Kidney capillary endothelial cell (primary cell): ENCODE measurements at regions not wholly inside any gene's neighbourhood (a gene's known extent, or its start where the extent isn't known, plus 50 kb on each side); places are given as distances from the start of the nearest gene placed in this dataset.
"Not testable (repeated sequence)": the region's sequence is repeated elsewhere in the genome, so short reads cannot be mapped to it uniquely, and the experiment has no call there.

ENCODE experiments used
- DNase-seq: peaks from one replicate; pipeline ENCODE4 v3.0.0-alpha.2; 2018; ENCODE audit warnings: low spot score

- no peak for DNase-seq
These were observed 209.0 kb upstream of the GPC6 start for GRCh38 chr13:93017493-93018112.

DNA sequence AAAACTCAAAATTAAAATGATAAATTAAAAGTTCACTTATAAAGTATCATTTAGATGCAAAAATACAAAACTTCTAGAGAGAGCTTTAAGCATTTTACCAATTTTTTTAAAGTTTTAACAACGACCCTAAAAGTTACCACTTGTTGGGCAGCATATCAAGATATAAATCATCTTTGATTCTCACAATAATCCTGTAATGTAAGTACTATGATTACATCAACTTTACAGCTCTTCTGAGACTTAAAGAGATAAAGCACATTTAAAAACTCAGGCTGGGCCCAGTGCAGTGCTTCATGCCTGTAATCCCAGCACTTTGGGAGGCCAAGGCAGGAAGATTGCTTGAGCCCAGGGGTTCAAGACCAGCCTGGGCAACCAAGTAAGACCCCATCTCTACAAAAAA, 202.7 kb upstream of the GPC6 start:
- DNase-seq: no peak

DNA sequence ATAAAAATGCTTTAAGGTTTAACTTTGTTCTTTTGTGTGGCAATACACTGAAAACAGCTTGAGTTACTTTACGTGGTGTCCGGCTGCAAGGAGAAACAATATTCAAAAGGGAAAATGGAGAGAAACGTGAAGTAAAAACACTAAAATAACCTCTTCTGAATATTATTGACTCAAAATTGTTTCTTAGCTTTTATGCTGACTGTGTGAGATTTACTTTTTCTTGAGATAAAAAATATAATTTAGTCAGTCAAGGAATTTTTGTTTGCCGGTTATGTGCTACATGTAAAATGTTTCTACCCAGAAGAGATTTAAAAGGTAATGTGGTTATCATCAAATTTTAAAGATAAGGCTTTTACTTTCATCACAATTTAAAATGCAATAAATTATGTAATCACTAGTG, 200.6 kb upstream of the GPC6 start:
- DNase-seq: no peak

DNA sequence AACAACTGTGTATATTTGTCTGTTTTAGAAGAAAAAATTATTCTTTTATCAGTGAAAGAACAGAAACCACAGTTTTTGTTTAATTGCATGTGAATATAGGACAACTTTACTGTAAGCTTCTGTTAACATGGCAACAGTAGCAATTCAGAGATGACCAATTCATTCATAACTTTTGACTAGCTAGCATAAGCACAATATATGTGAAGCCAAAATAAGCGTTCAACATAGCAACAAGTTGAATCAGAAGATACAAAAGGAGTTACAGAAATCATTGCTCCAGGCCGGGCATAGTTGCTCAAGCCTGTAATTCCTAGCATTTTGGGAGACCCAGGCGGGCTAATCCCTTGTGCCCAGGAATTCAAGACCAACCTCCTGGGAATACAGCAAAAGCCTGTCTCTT, 197.1 kb upstream of the GPC6 start:
- DNase-seq: no peak

DNA sequence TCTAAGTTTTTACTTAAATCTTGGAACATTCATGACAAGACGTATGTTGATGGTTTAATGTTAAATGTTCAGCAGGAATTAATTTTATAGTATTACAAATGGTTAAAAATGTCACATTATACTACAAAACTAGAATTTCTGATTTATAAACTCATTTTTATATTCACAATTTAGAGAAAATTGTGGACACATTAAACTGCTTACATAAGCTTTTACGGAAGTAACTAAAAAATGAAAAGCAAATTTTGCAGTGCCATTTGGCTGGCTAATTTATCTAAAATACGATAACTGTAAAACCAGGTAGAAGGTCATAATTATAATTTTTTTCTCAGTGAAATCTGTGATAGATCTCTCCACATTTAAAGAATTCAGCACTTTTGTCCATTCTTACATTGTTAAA, 190.2 kb upstream of the GPC6 start:
- no peak for DNase-seq

GRCh38 chr13:93037780-93038179, 188.8 kb upstream of the GPC6 start:
- no peak for DNase-seq

DNA sequence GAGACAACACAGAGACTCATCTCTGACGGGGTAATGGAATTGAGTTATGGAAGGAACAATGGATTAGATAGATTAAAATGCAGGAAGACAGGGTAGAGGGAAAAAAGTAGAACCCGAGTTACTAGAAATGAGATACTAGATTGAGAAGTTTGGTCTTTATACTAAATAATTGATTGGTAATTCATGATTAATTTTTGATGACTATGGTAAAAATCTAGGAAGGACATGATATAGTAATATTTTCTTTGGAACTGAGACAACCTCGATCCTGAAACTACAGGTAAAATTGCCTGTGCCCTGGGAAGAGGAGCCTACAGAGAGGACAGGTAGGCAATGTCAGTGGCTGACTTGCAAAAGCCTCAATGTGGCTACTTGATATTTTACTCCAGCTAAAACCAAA, 188.4 kb upstream of the GPC6 start:
- DNase-seq: no peak

- DNase-seq: no peak
These were observed 187.5 kb upstream of the GPC6 start for GRCh38 chr13:93039131-93039530.

DNA sequence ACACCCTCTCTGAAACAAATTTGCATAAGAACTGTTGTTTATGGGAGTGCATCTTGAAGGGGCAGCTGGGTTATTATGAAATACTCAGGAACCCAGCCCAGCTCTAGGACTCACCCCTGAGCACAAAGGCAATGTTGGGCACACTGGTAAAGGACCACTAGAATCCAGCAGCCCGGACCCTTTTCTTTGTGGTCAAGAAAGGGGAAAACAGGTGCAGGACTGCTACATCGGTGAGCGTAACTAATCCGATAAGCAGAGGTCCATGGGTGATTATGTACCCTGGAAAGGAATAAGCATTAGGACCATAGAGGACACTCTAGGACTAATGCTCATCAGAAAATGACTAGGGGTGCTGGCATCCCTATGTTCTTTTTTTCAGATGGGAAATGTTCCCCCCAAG, 185.0 kb upstream of the GPC6 start:
- not testable (repeated sequence) for DNase-seq

- no peak for DNase-seq
These were observed 180.8 kb upstream of the GPC6 start for GRCh38 chr13:93045836-93046235.

DNA sequence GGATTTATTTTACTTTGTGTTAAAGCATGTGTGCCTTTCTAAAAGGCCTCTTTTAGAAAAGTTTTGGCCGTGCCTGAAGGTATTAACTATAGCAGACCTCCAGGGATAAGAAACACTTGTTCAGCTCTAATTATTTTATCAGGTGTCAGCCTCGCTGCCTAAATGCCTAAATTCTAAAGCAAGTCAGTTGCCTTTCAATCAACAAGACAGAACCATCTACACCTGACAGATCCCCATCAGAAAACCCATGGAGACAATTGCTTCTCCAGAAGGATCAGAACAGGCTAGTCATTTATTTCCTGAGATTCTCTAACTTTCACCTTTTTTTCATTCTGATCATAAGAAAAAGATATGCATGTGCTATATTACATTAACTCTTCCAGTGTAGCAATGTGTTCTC, 171.4 kb upstream of the GPC6 start:
- no peak for DNase-seq

DNA sequence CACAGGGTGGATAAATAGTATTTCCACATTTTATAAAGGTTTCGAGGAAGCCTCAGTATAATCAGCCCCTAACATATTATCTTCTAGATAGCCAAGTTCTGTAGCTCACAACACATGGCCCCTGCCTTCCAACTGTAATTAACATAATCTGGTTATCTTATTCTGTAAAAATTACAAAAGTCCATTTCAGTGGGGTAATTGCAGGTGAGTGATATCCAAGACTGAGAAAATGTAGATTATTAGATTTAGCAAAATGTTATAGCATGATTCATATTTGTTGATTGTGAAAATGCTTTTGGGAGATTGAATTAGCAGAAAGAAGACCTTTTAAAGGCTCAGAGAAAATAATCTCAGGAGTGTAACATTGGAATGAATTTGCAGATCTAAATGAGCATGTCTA, 168.3 kb upstream of the GPC6 start:
- no peak for DNase-seq

GRCh38 chr13:93060144-93060543, 166.5 kb upstream of the GPC6 start:
- DNase-seq: no peak

- no peak for DNase-seq
These were observed 160.4 kb upstream of the GPC6 start for GRCh38 chr13:93066187-93066586.

GRCh38 chr13:93079294-93079693, 147.3 kb upstream of the GPC6 start:
- DNase-seq: no peak

- no peak for DNase-seq
These were observed 146.4 kb upstream of the GPC6 start for GRCh38 chr13:93080166-93080565.

DNA sequence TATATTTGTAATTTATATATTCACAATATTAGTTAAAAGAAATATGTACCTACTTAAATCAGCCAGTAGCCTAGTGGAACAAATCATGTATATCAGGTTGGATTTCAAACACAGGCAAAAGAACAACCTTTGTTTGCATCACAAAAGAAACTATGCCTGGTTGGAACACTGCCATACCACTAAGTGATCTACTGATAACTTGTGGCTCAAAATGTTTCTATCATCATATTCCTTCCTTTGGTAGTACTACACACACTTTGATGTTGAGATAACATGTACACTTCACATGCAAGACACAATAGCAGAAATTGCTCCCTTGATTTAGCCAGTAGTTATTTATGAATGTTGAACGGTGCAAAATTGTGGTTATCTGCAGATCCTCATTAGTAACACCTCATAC, 146.0 kb upstream of the GPC6 start:
- DNase-seq: no peak

GRCh38 chr13:93086329-93086728, 140.3 kb upstream of the GPC6 start:
- no peak for DNase-seq

GRCh38 chr13:93098972-93099371, 127.6 kb upstream of the GPC6 start:
- no peak for DNase-seq

GRCh38 chr13:93101226-93101734, 125.3 kb upstream of the GPC6 start:
- DNase-seq: peak; percentile 84

DNA sequence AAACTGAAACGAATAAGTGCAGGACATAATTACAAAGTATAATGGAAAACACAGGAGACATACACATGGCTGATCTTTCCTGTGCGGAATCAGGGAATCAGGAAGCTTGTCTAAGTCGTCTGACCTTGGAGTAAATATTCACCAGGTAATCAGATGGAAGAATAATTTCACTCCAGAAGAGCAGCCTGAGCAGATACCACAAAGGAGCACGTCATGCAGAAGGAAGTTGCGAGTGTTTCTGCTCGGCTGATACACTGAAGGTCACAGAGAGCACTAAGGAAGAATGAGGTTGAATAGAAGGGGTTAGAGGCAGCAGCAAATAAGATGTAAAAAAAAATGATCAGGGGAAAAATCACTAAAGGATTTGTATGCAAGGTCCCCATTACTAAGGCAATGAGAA, 122.3 kb upstream of the GPC6 start:
- DNase-seq: no peak

DNA sequence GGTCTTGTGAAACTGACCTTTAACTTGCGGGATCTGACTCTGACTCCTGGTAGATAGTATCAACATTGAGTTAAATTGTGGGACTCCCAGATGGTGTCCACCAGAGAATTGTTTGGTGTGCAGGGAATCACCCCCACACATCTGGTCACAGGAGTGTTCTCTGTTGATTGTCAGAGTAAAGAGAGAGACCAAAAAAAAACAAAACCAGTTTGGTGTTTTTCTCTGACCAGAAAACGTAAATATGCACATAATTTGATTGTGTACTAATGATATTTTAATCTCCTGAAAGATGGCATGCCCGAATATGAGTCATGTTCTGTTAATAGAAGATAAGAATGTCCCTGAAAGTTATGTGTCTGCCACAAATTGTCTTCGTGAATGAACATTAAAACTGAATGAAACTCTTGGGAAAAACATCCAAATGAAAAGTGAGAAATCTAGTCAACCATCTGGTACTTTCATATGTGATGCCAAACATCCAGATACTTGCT, 118.5 kb upstream of the GPC6 start:
- no peak for DNase-seq

DNA sequence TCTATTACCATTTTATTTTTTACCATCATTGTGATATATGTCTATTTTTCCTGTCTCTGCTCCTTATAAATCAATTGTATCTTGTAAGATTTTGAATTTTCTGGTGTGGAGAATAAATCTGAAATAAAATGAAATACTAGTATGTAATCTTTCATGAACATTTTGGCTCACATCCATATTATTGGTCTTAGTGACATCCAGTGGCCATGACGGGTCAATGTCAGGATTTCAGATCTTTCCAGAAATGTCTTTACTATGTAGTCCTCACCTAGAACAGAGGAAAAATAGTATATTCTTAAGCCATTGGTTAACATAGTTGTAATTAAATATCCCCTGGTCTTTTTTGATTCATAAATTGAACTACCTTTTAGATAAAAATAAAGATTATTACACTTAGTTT, 109.8 kb upstream of the GPC6 start:
- DNase-seq: peak; percentile 39

- DNase-seq: peak; percentile 7
These were observed 108.5 kb upstream of the GPC6 start for GRCh38 chr13:93118081-93118615.
